OCI-LY3 (cell line): ENCODE measurements at regions not wholly inside any gene's neighbourhood (a gene's known extent, or its start where the extent isn't known, plus 50 kb on each side); places are given as distances from the start of the nearest gene placed in this dataset.

Source experiments
- EZH2phosphoT487 ChIP-seq: fragments of 200-600 bp; shearing (Covaris generic); IDR thresholded peaks from 2 replicates; pipeline ENCODE4 v1.6.1; 2018; ENCODE audit warnings: antibody characterized with exemption, mixed run types, low read depth
- TF ChIP-seq, protein P1 (sequence below): fragments of 200-600, 300-600 bp; sonication (generic); IDR thresholded peaks from 2 replicates; pipeline ENCODE4 v1.5.1; 2014; ENCODE audit warnings: antibody characterized with exemption, low read length, low read depth

DNA sequence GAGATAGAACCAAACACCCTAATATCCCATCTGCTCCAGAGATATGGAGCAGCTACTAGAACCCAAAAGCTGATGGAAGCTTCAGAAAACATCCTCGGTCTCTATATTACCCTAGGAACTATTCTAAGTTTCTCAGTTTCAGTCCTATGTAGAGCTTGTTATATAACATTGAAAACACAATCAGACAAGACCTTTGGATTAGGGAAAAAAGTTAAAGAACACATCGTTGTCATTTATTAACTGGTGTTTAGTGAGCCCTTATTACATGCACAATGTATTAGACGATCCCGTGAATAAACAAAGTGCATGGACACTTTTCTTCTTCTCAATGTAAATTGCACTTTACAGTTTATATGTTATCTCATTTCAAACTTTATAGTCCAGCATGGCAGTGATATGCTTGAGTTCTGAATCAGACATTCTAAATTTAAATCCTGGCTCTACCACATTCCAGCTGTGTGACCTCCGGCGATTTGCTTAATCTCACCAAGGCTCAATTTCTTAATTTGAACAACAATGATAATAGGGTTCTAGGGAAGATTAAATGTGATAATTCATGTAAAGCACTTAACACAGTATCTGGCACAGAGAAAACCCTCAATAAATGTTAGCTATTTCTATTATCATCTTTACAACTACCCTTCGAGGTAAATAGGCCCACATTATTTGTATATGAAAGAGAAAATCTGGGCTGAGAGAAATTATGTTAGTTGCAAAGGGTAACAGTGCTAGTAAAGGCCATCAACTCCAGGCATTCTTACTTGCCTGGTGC is 83.6 kb upstream of the PIK3C3 start:
- TF ChIP-seq, protein P1, sequence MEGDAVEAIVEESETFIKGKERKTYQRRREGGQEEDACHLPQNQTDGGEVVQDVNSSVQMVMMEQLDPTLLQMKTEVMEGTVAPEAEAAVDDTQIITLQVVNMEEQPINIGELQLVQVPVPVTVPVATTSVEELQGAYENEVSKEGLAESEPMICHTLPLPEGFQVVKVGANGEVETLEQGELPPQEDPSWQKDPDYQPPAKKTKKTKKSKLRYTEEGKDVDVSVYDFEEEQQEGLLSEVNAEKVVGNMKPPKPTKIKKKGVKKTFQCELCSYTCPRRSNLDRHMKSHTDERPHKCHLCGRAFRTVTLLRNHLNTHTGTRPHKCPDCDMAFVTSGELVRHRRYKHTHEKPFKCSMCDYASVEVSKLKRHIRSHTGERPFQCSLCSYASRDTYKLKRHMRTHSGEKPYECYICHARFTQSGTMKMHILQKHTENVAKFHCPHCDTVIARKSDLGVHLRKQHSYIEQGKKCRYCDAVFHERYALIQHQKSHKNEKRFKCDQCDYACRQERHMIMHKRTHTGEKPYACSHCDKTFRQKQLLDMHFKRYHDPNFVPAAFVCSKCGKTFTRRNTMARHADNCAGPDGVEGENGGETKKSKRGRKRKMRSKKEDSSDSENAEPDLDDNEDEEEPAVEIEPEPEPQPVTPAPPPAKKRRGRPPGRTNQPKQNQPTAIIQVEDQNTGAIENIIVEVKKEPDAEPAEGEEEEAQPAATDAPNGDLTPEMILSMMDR: no peak
- no peak for TF ChIP-seq EZH2phosphoT487
